Subcutaneous abdominal adipose tissue (tissue), 5 donors: ENCODE measurements at regions not wholly inside any gene's neighbourhood (a gene's known extent, or its start where the extent isn't known, plus 50 kb on each side); places are given as distances from the start of the nearest gene placed in this dataset.

Experiments used
- H3K27ac ChIP-seq: one replicate; pipeline ENCODE4 v1.7.0; 2013; ENCODE audit warnings: low read depth, mild to moderate bottlenecking, inconsistent platforms, low read length, moderate library complexity
- H3K27me3 ChIP-seq, 5 donors: one replicate each; pipeline ENCODE4 v1.7.0; 2013; ENCODE audit warnings: low read length in 5 of 5, inconsistent platforms in 1 of 5; ENCODE audit not compliant: control insufficient read depth in 5 of 5, insufficient read depth in 4 of 5
- H3K36me3 ChIP-seq, 5 donors: one replicate each; pipeline ENCODE4 v1.7.0; 2013; ENCODE audit warnings: low read length in 5 of 5; ENCODE audit not compliant: control insufficient read depth in 5 of 5, insufficient read depth in 5 of 5
- H3K4me1 ChIP-seq, 5 donors: one replicate each; pipeline ENCODE4 v1.7.0; 2013; ENCODE audit warnings: low read length in 5 of 5, mild to moderate bottlenecking in 3 of 5, moderate library complexity in 1 of 5; ENCODE audit not compliant: control insufficient read depth in 5 of 5, insufficient read depth in 5 of 5
- H3K4me3 ChIP-seq, 5 donors: one replicate each; pipeline ENCODE4 v1.7.0; 2013; ENCODE audit warnings: low read length in 5 of 5, low read depth in 1 of 5
- H3K9ac ChIP-seq, 5 donors: one replicate each; pipeline ENCODE4 v1.7.0; 2013; ENCODE audit warnings: low read length in 5 of 5, mild to moderate bottlenecking in 4 of 5, moderate library complexity in 3 of 5
- H3K9me3 ChIP-seq, 5 donors: one replicate each; pipeline ENCODE4 v1.7.0; 2013; ENCODE audit warnings: low read length in 5 of 5; ENCODE audit not compliant: control insufficient read depth in 5 of 5
- donor health status: healthy.
- donor health status: healthy.
- donor health status: healthy.
- donor health status: healthy.
- donor health status: healthy.

- Histone ChIP-seq H3K4me3 (no peak overlapping the region), H3K27me3 (peaks cover 0 to 7% (median 6%) of the 10 kb centered on the region in 5 donors), H3K9ac (no peak overlapping the region), H3K9me3 (no peaks in the 10 kb centered on the region), H3K4me1 (peaks cover 0 to 3% (median 0%) of the 10 kb centered on the region in 5 donors), H3K27ac (no peak overlapping the region), H3K36me3 (no peaks in the 10 kb centered on the region)
These were observed 56.9 kb upstream of the TLR3 start for GRCh38 chr4:186012071-186012470.

GRCh38 chr4:186013419-186014186 lies 55.4 kb upstream of the TLR3 start:
- H3K27ac ChIP-seq = no peak overlapping the region
- no peak overlapping the region for H3K9ac ChIP-seq
- no peaks in the 10 kb centered on the region for H3K36me3 ChIP-seq
- H3K4me3 ChIP-seq = no peak overlapping the region
- no peaks in the 10 kb centered on the region for H3K9me3 ChIP-seq
- peaks cover 0 to 7% (median 6%) of the 10 kb centered on the region in 5 donors for H3K27me3 ChIP-seq
- H3K4me1 ChIP-seq = peaks cover 0 to 3% (median 0%) of the 10 kb centered on the region in 5 donors

- Histone ChIP-seq H3K9ac (no peak overlapping the region), H3K4me1 (peaks cover 0 to 3% (median 0%) of the 10 kb centered on the region in 5 donors), H3K4me3 (no peak overlapping the region), H3K36me3 (no peaks in the 10 kb centered on the region), H3K27ac (no peak overlapping the region), H3K27me3 (peaks cover 0 to 7% (median 6%) of the 10 kb centered on the region in 5 donors), H3K9me3 (no peaks in the 10 kb centered on the region)
These were observed 53.6 kb upstream of the TLR3 start for GRCh38 chr4:186015212-186015817.

GRCh38 chr4:186016796-186017195 lies 52.2 kb upstream of the TLR3 start:
- H3K27me3 ChIP-seq = peaks cover 0 to 7% (median 6%) of the 10 kb centered on the region in 5 donors
- no peak overlapping the region for H3K27ac ChIP-seq
- no peak overlapping the region for H3K4me3 ChIP-seq

GRCh38 chr4:186017801-186018200 lies 51.2 kb upstream of the TLR3 start:
- H3K36me3 ChIP-seq = no peaks in the 10 kb centered on the region
- H3K27me3 ChIP-seq = peaks cover 0 to 2% (median 0%) of the 10 kb centered on the region in 5 donors
- H3K4me3 ChIP-seq = no peak overlapping the region
- H3K9me3 ChIP-seq = no peaks in the 10 kb centered on the region
- no peak overlapping the region for H3K27ac ChIP-seq
- H3K4me1 ChIP-seq = peaks cover 0 to 5% (median 3%) of the 10 kb centered on the region in 5 donors
- no peak overlapping the region for H3K9ac ChIP-seq

More at GRCh38 chr4:186016796-186017195, 52.2 kb upstream of the TLR3 start:
- Histone ChIP-seq H3K36me3 (no peaks in the 10 kb centered on the region), H3K9me3 (no peaks in the 10 kb centered on the region), H3K4me1 (peaks cover 0 to 5% (median 3%) of the 10 kb centered on the region in 5 donors), H3K9ac (no peak overlapping the region)

GRCh38 chr4:186018261-186018660 lies 50.7 kb upstream of the TLR3 start:
- Histone ChIP-seq H3K4me3 (no peak overlapping the region), H3K36me3 (no peaks in the 10 kb centered on the region), H3K4me1 (peaks cover 0 to 5% (median 3%) of the 10 kb centered on the region in 5 donors)

GRCh38 chr4:186018784-186019183 lies 50.2 kb upstream of the TLR3 start:
- Histone ChIP-seq H3K4me1 (peaks cover 0 to 5% (median 3%) of the 10 kb centered on the region in 5 donors), H3K27ac (no peak overlapping the region), H3K36me3 (no peaks in the 10 kb centered on the region), H3K4me3 (no peak overlapping the region), H3K9me3 (no peaks in the 10 kb centered on the region), H3K9ac (no peak overlapping the region), H3K27me3 (no peaks in the 10 kb centered on the region)

More at GRCh38 chr4:186018261-186018660, 50.7 kb upstream of the TLR3 start:
- Histone ChIP-seq H3K9me3 (no peaks in the 10 kb centered on the region), H3K27me3 (no peaks in the 10 kb centered on the region), H3K9ac (no peak overlapping the region), H3K27ac (no peak overlapping the region)
